NCI-H2107 treated with DMSO at 0.1 percent for 48 hours (cell line): ENCODE measurements at regions not wholly inside any gene's neighbourhood (a gene's known extent, or its start where the extent isn't known, plus 50 kb on each side); places are given as distances from the start of the nearest gene placed in this dataset.

Experiments
- DNase-seq: peaks from one replicate; lab custom pipeline; 2025; ENCODE audit not compliant: unreplicated experiment; lab: John Stamatoyannopoulos, UW

GRCh38 chr9:88037285-88037845 is 63.0 kb upstream of the CDK20 start:
- DNase-seq: no peak

DNA sequence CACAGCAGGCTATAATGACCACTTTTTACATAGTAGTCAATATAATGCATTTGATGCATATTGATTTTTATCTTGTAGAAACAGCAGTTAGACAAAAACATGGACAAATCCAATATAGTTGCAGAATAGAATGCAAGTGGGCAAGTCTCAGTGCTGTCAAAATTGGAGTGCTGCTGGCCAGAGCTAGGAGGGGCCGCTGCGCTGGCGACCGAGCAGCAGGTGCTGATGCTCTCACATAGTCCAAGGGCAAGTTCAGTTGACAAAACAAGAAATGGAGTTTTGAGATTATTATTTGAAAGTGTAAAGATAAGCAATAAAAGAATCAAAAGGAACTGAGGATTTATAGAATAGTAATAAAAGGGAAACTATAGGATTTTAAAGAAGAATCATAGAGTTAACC is 60.6 kb upstream of the CDK20 start:
- no peak for DNase-seq

GRCh38 chr9:88033359-88033702 is 59.0 kb upstream of the CDK20 start:
- DNase-seq: no peak

GRCh38 chr9:88028338-88028737 is 54.0 kb upstream of the CDK20 start:
- DNase-seq: no peak

- no peak for DNase-seq
These were observed 51.8 kb upstream of the CDK20 start for GRCh38 chr9:88026118-88026479.

DNA sequence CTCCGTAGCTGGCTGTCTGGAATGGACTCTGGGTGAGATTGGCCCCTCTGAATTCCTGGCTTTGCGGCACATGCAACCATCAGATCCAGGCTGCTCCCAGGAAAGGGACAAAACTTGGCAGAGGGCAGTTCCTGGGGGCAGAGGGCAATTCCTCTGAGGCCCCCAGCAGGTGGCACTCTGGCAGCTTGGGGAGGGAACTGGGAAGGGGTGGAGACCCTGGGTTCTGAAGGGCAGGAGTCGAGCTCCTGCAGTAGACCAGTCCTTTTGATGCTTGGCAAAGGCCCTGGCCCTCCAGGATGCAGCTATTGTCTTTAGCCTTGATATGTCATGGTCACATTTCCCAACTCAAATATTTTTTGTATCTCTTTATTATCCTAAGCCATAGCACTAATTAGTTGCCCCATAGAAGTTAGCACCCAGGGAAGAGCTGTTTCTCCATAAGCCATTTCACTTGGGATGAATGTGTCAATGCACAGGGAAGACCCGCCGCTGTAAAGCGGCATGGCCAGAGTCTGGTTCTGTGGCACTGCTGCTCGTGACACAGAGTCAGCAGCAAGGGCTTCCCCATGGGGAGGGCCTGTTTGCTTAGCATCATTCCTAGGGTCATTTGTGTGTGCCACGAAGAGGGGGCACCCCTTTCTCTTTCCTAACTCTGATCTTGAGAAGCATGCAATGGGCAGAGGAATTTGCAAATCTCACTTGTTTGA is 51.2 kb upstream of the CDK20 start:
- DNase-seq: no peak

DNA sequence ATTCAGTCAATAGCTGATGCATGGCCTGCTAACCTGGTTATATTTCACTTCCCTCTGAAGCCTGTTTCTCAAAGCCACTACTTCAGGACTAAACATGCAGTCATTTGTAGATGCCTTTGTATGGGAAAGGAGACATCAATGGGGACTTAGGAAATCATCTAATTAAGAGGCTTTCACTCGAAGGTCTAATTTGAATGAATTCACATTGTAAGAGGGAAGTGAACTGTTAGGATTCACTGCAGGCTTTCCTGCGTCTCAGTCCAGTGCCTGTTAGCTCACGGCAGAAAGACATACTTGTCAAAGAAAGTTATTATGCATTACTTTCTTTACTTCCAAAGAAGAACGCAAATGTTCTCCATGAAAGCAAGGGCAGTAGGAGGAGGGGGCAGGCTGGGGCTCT is 50.6 kb upstream of the CDK20 start:
- no peak for DNase-seq
